Heart right ventricle (tissue), 16 donors: ENCODE measurements at regions not wholly inside any gene's neighbourhood (a gene's known extent, or its start where the extent isn't known, plus 50 kb on each side); places are given as distances from the start of the nearest gene placed in this dataset.
A peak's percentile ranks its signal among the peaks of the same experiment; 100 is the strongest.

ENCODE experiments used
- ATAC-seq, 8 donors: fragments of 200-7000 bp; cut with Tn5 transposase; one replicate each; pipeline ENCODE4 v1.9.1; 2020; ENCODE audit warnings: mild to moderate bottlenecking in 8 of 8, moderate library complexity in 8 of 8, moderate number of reproducible peaks in 1 of 8
- DNase-seq, 2 donors: peaks; one replicate each; pipeline ENCODE4 v3.0.0-alpha.2; 2020
- H3K27ac ChIP-seq, 10 donors: fragments of 200-600 bp; sonication (generic) in 2 of 10; one replicate each; pipeline versions ENCODE4 v1.5.0 to v1.8.0; 2020 to 2022; ENCODE audit warnings: mild to moderate bottlenecking in 3 of 10
- H3K27me3 ChIP-seq, 7 donors: fragments of 200-600 bp; one replicate each; pipeline ENCODE4 v1.8.0; 2021 to 2022; ENCODE audit warnings: mild to moderate bottlenecking in 2 of 7
- H3K36me3 ChIP-seq, 9 donors: fragments of 200-600 bp; sonication (generic) in 1 of 9; one replicate each; pipeline versions ENCODE4 v1.5.0 to v1.8.0; 2020 to 2022; ENCODE audit warnings: mild to moderate bottlenecking in 2 of 9
- H3K4me1 ChIP-seq, 9 donors: fragments of 200-600 bp; sonication (generic) in 1 of 9; one replicate each; pipeline versions ENCODE4 v1.5.0 to v1.8.0; 2020 to 2022; ENCODE audit warnings: mild to moderate bottlenecking in 4 of 9
- H3K4me3 ChIP-seq, 10 donors: fragments of 200-600 bp; sonication (generic) in 2 of 10; one replicate each; pipeline versions ENCODE4 v1.5.0 to v1.8.0; 2020 to 2022; ENCODE audit warnings: mild to moderate bottlenecking in 7 of 10, moderate library complexity in 2 of 10
- H3K9me3 ChIP-seq, 11 donors: fragments of 200-600 bp in 10 of 11; sonication (generic) in 2 of 11; one replicate each; pipeline versions ENCODE4 v1.5.0 to v1.8.0; 2013 to 2022; ENCODE audit warnings: mild to moderate bottlenecking in 2 of 11, control low read depth in 1 of 11, moderate library complexity in 1 of 11
- WGBS, 2 donors: extraction: QIAGEN DNeasy Blood & Tissue Kit; methylation state at CpG; one replicate each; pipeline ENCODE4 v1.1.7; 2013; ENCODE audit warnings: inconsistent platforms in 1 of 2; 5-methylcytosine and 5-hydroxymethylcytosine counted together
- intact Hi-C, 10 donors: fragments of 100-400 bp; cut with DNase I; formaldehyde crosslinking; loops; one replicate each; pipeline versions ENCODE4 v1.11.1 to v1.14.2; 2022
- TF ChIP-seq, protein P1 (sequence below), 9 donors: fragments of 200-600 bp; sonication (generic) in 2 of 9; IDR thresholded peaks; one replicate each; pipeline versions ENCODE4 v1.5.0 to v1.8.0; 2021 to 2022; ENCODE audit warnings: antibody characterized with exemption in 9 of 9, mild to moderate bottlenecking in 5 of 9, moderate library complexity in 1 of 9
- donor health status: Arrhythmogenic right ventricular cardiomyopathy.
- donor health status: ischemic (EF 13 %, LVEDD 7.1; RV severe dilation, severe dysfunction).
- donor health status: healthy with polysubstance abuse.
- donor health status: DM: no; HTN: yes; CAD: no.
- donor health status: DM: no; HTN: no; CAD: no.
- donor health status: ischemic (EF 25% LVEDD 6.9; RV normal size, moderate dysfunction).
- donor health status: ischemic (EF 25% LVEDD 5.7; RV mildly dilated, moderate dysfunction).
- donor health status: healthy.
- donor health status: DM: yes; HTN: yes; CAD: no.
- donor health status: Ischemic cardiomyopathy.
- donor health status: ischemic (EF 35%, LVEDD 5.7; RV mildly dilated, moderate dysfunction).
- donor health status: nonischemic (EF 11% LVEDD 7.7; RV severe dilation, severe dysfunction).
- donor health status: DM: yes; HTN: yes; CAD: no.
- donor health status: PGD.
- donor health status: ischemic (EF 29% LVEDD 5.4; RV normal size, mild dysfunction).
- donor health status: nonischemic (EF 23%, LVEDD 6.1; RV moderate dilation, normal function).

DNA sequence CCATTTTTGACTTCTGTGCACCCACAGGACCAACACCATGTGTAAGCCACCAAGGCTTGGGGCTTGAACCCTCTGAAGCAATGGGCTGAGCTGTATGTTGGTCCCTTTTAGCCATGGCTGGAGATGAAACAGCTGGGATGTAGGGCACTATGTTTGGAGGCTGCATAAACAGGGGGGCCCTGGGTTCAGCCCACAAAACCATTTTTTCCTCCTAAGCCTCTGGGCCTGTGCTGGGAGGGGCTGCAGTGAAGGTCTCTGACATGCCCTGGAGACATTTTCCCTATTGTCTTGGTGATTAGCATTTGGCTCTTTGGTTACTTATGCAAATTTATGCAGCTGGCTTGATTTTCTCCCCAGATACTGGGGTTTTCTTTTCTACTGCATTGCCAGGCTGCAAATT, 144.9 kb downstream of the ZNF326 start:
- intact Hi-C loops = no loop called here
- Histone ChIP-seq H3K9me3 (peaks cover 0 to 21% (median 0%) of the 10 kb centered on the region in 11 donors), H3K36me3 (no peaks in the 10 kb centered on the region), H3K27me3 (peaks cover 0 to 10% (median 0%) of the 10 kb centered on the region in 7 donors), H3K4me3 (no peak overlapping the region), H3K27ac (no peak overlapping the region), H3K4me1 (no peaks in the 10 kb centered on the region)
- TF ChIP-seq, protein P1, sequence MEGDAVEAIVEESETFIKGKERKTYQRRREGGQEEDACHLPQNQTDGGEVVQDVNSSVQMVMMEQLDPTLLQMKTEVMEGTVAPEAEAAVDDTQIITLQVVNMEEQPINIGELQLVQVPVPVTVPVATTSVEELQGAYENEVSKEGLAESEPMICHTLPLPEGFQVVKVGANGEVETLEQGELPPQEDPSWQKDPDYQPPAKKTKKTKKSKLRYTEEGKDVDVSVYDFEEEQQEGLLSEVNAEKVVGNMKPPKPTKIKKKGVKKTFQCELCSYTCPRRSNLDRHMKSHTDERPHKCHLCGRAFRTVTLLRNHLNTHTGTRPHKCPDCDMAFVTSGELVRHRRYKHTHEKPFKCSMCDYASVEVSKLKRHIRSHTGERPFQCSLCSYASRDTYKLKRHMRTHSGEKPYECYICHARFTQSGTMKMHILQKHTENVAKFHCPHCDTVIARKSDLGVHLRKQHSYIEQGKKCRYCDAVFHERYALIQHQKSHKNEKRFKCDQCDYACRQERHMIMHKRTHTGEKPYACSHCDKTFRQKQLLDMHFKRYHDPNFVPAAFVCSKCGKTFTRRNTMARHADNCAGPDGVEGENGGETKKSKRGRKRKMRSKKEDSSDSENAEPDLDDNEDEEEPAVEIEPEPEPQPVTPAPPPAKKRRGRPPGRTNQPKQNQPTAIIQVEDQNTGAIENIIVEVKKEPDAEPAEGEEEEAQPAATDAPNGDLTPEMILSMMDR (IDR thresholded peaks at IDR 0.05) = no peak
- DNase-seq = no peak
- ATAC-seq = no peak

- WGBS, 2 donors = 44 to 51% methylated on average over 3 of the region's 3 CpGs
- H3K27me3 ChIP-seq = peaks cover 0 to 15% (median 4%) of the 10 kb centered on the region in 7 donors
- DNase-seq (no peak), ATAC-seq (no peak)
- intact Hi-C loops = no loop called here
- H3K4me3 ChIP-seq = no peak overlapping the region
- H3K4me1 ChIP-seq = no peaks in the 10 kb centered on the region
- no peak overlapping the region for H3K27ac ChIP-seq
- peaks cover 0 to 21% (median 0%) of the 10 kb centered on the region in 11 donors for H3K9me3 ChIP-seq
- H3K36me3 ChIP-seq = no peaks in the 10 kb centered on the region
- TF ChIP-seq, protein P1 (IDR thresholded peaks at IDR 0.05) = no peak
Measured at GRCh38 chr1:90135286-90135685, 140.4 kb downstream of the ZNF326 start.

- Histone ChIP-seq H3K9me3 (peaks cover 0 to 13% (median 0%) of the 10 kb centered on the region in 11 donors), H3K27me3 (peaks cover 0 to 17% (median 8%) of the 10 kb centered on the region in 7 donors), H3K4me3 (no peak overlapping the region), H3K36me3 (no peaks in the 10 kb centered on the region), H3K27ac (no peak overlapping the region), H3K4me1 (no peaks in the 10 kb centered on the region)
- TF ChIP-seq, protein P1 (IDR thresholded peaks at IDR 0.05) = no peak
- no peak for DNase-seq
- intact Hi-C loops = no loop called here
- no peak for ATAC-seq
- 38 to 48% methylated on average over 6 of the region's 6 CpGs for WGBS, 2 donors
Measured at GRCh38 chr1:90134175-90134955, 139.5 kb downstream of the ZNF326 start.

DNA sequence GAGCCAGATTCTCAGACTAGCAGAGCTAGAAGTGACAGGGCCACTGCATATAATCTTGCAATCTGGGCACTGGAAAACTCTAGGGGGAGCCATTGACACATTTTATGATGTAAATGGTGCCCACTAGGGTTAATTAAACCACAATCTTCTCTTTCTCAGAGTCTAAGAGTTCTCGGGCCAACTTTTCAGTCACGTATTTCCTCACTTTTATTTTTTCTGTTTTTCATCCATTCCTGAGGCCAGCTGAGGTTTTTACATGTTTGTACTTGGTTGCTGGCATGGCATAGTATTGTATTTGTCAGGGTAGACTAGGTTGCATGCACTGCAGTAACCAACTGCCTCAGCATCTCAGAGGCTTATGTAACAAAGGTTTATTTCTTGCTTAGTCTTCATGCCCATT, 138.2 kb downstream of the ZNF326 start:
- intact Hi-C loops = no loop called here
- TF ChIP-seq, protein P1 (IDR thresholded peaks at IDR 0.05) = peak in 8 of 9 donors; percentile 10 to 61 (median 46)
- Histone ChIP-seq H3K4me3 (no peak overlapping the region), H3K36me3 (no peaks in the 10 kb centered on the region), H3K27ac (no peak overlapping the region), H3K27me3 (peaks cover 0 to 21% (median 8%) of the 10 kb centered on the region in 7 donors), H3K4me1 (no peaks in the 10 kb centered on the region), H3K9me3 (peaks cover 0 to 11% (median 0%) of the 10 kb centered on the region in 11 donors)
- 5 to 7% methylated on average over 2 of the region's 2 CpGs for WGBS, 2 donors
- ATAC-seq = peak in 1 of 8 donors; percentile 59
- no peak for DNase-seq
